Esophagus (tissue), 2 donors: ENCODE measurements at regions not wholly inside any gene's neighbourhood (a gene's known extent, or its start where the extent isn't known, plus 50 kb on each side); places are given as distances from the start of the nearest gene placed in this dataset.
A peak's percentile ranks its signal among the peaks of the same experiment; 100 is the strongest.

ENCODE experiments used
- H3K27ac ChIP-seq, 2 donors: one replicate each; pipeline ENCODE4 v1.5.1; 2013; ENCODE audit warnings: low read depth in 2 of 2, mild to moderate bottlenecking in 2 of 2, inconsistent platforms in 1 of 2, low read length in 1 of 2, moderate library complexity in 1 of 2
- H3K27me3 ChIP-seq, 2 donors: one replicate each; pipeline ENCODE4 v1.6.1; 2013; ENCODE audit warnings: low read length in 2 of 2, control low read depth in 1 of 2, mild to moderate bottlenecking in 1 of 2; ENCODE audit not compliant: insufficient read depth in 2 of 2, control insufficient read depth in 1 of 2
- H3K36me3 ChIP-seq, 2 donors: one replicate each; pipeline ENCODE4 v1.6.1; 2013; ENCODE audit warnings: low read length in 1 of 2; ENCODE audit not compliant: control insufficient read depth in 2 of 2, insufficient read depth in 2 of 2
- H3K4me1 ChIP-seq, 2 donors: one replicate each; pipeline ENCODE4 v1.6.1; 2013; ENCODE audit warnings: low read length in 1 of 2; ENCODE audit not compliant: control insufficient read depth in 2 of 2, insufficient read depth in 2 of 2
- H3K4me3 ChIP-seq, 2 donors: one replicate each; pipeline ENCODE4 v1.5.1; 2013; ENCODE audit warnings: low read length in 2 of 2, mild to moderate bottlenecking in 2 of 2, low read depth in 1 of 2, moderate library complexity in 1 of 2
- H3K9me3 ChIP-seq, 2 donors: one replicate each; pipeline ENCODE4 v1.6.1; 2013; ENCODE audit warnings: mild to moderate bottlenecking in 2 of 2, low read depth in 1 of 2, low read length in 1 of 2, moderate library complexity in 1 of 2; ENCODE audit not compliant: control insufficient read depth in 2 of 2, insufficient read depth in 1 of 2
- WGBS, 2 donors: extraction: QIAGEN DNeasy Blood & Tissue Kit; methylation state at CpG; one replicate each; pipeline ENCODE4 v1.1.7; 2013; 5-methylcytosine and 5-hydroxymethylcytosine counted together
- donor health status: healthy with polysubstance abuse.
- donor health status: Bipolar disorder and iron deficiency.

DNA sequence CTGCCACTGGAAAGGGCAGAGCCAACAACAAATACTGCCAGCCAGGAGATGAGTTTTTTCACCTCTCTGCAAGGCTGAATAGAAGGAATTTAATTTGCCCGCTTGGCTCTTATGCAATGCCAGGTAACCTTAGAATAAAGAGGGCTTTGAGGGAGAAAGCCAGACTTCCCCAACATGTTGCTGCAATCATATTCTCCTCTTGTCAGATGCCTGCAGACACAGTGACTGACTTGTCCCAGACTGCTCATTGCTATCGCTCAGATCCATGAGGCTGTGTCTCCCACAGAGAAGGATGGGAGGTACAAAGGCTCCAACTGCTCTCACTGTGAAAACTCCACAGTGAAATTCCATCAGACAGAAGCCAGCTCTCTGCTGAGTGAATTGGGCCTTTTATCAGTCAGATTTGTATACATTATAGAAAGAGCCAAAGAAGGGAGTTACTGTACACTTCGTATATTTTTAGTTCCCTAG lies 517.0 kb upstream of the ID4 start:
- H3K36me3 ChIP-seq = no peaks in the 10 kb centered on the region
- no peak overlapping the region for H3K4me3 ChIP-seq
- peak overlapping the region in 1 of 2 donors; percentile 51 for H3K27ac ChIP-seq
- H3K9me3 ChIP-seq = no peaks in the 10 kb centered on the region
- H3K27me3 ChIP-seq = no peaks in the 10 kb centered on the region
- no peaks in the 10 kb centered on the region for H3K4me1 ChIP-seq
- WGBS, 2 donors = 32 to 36% methylated on average over 3 of the region's 3 CpGs

DNA sequence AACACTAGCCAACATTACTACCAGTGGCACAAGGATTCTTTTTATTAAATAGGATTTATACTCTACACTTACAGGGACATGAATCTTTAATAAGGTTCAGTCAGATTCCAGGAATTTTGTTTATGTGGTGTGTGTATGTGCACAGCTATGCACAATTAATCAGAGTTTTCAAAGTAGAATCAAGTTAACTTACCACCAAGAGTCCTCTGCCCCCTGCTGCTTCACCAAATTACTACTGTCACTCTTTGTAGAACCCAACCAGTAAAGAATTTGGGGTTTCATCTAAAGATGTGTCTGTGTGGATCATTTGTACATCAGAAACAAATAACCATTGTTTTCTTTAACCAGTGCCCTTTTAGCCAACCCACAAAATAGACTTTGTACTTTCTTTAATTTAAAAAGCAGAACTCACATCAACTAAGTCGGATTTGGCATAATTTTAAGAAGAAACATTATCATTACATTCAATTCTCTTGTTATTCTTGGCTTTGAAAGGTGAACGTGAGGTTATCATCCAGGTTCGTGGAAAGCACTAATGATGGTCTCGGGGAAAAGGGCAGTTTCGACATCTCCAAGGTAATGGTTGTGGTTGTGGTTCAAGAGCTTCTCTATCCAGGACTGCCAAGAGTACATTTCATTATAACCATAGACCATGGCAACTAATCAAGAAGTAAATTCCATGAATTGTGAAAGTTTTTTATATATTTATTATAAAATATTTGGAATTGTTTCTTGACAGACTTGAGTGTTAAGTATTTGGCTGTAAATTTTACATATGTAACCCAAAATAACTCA lies 514.3 kb upstream of the ID4 start:
- H3K36me3 ChIP-seq = no peaks in the 10 kb centered on the region
- no peaks in the 10 kb centered on the region for H3K4me1 ChIP-seq
- H3K27me3 ChIP-seq = no peaks in the 10 kb centered on the region
- H3K9me3 ChIP-seq = no peaks in the 10 kb centered on the region
- H3K4me3 ChIP-seq = no peak overlapping the region
- no peak overlapping the region for H3K27ac ChIP-seq
- 80 to 82% methylated on average over 5 of the region's 5 CpGs for WGBS, 2 donors

DNA sequence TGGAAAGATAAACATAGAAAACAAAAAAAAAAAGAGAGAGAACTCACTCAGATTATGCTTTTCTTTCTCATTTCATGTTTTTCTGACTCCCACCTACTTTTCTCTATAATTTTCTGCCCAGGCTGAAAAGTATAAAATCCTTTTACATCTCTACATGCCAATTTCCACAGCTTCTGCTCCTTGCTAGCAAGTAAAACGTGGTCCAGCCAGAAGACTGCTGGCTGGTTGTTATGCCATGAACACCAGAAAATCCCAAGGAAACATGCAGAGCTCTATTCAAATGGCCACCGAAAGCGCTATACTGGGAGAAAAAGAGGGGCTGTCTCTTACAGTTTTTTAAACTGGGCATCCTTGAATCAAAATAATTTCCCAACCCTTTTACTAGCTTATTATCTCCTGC lies 512.8 kb upstream of the ID4 start:
- no peaks in the 10 kb centered on the region for H3K36me3 ChIP-seq
- WGBS, 2 donors = 76 to 81% methylated on average over 3 of the region's 3 CpGs

DNA sequence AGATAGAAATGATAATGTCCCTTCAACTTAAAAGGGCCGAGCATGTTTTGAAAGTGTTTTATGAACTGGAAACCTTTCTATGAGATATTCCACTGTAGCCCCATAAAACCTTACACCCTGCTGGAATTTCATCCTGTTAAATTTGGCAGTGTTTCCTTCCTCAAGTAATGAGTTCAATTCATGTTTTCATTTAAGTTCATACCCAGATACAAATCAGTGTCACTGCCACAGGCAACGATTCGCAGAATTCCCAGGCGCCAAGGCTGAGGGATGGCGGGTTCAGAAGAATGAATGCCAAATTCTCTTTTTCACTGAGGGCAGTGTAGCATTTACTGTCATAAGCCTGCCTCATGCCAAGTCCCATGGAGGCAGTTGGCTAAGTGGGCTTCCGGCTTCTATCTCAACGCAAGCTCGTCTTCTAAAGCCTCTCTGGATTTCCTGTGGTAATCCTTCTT lies 511.8 kb upstream of the ID4 start:
- Histone ChIP-seq H3K36me3 (no peaks in the 10 kb centered on the region), H3K27me3 (no peaks in the 10 kb centered on the region), H3K9me3 (no peaks in the 10 kb centered on the region), H3K4me3 (no peak overlapping the region), H3K27ac (no peak overlapping the region), H3K4me1 (no peaks in the 10 kb centered on the region)
- WGBS, 2 donors = 60 to 67% methylated on average over 8 of the region's 8 CpGs

More for the DNA sequence above, 512.8 kb upstream of the ID4 start:
- Histone ChIP-seq H3K27me3 (no peaks in the 10 kb centered on the region), H3K4me3 (no peak overlapping the region), H3K27ac (peak overlapping the region in 1 of 2 donors; percentile 30), H3K4me1 (no peaks in the 10 kb centered on the region), H3K9me3 (no peaks in the 10 kb centered on the region)

DNA sequence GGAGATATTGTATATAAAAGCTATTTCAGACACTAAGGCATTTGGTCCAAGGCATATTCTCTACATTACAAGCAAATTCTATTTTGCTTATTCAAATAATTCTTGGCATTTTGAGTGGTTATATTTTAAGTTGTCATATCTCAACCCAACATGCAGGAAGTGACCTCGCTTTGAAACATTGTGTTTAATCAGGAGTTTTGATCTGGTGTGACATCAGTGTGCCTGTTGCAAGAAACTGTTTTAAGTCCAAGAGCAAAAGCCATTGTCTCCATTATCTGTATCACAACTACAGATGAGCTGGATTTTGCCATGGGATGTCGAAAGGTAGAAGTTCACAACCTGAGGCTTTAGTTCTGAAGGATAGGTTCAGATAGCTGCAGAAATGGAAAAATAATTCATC lies 509.9 kb upstream of the ID4 start:
- H3K27me3 ChIP-seq = no peaks in the 10 kb centered on the region
- WGBS, 2 donors = 71 to 73% methylated on average over 2 of the region's 2 CpGs
- H3K4me3 ChIP-seq = no peak overlapping the region
- H3K4me1 ChIP-seq = no peaks in the 10 kb centered on the region
- no peaks in the 10 kb centered on the region for H3K36me3 ChIP-seq
- H3K9me3 ChIP-seq = no peaks in the 10 kb centered on the region
- H3K27ac ChIP-seq = peak overlapping the region in 1 of 2 donors; percentile 21

DNA sequence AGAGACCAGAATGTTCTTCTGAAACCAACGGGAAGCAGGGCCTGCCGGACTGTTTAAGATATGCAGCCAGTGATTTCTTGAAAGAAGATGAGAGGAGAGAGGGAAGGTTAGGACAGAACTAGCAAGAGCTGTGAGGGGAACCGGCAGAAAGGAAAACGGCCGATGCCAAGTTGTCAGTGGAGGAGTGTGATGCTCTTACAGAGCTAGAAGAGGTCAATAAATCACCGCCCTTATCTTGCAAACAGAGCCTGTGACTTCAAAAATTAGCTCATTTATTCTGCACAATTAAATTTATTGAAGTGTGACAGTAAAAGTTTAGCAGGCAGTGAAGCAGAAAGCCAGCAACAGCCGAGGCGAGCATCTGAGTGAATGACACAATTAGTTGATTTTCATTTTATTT lies 509.5 kb upstream of the ID4 start:
- Histone ChIP-seq H3K27me3 (no peaks in the 10 kb centered on the region), H3K9me3 (no peaks in the 10 kb centered on the region), H3K4me3 (no peak overlapping the region), H3K36me3 (no peaks in the 10 kb centered on the region), H3K4me1 (no peaks in the 10 kb centered on the region), H3K27ac (peak overlapping the region in 1 of 2 donors; percentile 21)
- 28 to 30% methylated on average over 8 of the region's 8 CpGs for WGBS, 2 donors

DNA sequence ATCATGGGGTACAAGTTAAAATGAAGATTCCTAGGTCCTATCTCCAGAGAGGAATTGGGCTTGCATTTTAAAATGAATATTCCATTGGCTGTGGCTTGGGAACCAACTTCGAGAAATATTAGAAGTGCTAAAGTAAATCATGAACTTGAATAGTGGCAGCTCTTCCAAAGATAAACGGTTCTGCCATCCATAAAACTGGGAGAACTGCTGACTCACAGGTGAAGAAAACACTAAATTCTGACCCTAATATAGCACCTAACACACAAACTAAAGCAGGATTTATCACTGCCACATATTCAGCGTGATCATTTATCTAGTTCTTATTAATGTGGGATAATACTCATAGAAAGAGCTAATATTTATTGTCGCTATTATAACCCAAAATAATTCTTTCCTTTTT lies 508.1 kb upstream of the ID4 start:
- Histone ChIP-seq H3K27me3 (no peaks in the 10 kb centered on the region), H3K27ac (no peak overlapping the region), H3K36me3 (no peaks in the 10 kb centered on the region), H3K4me3 (no peak overlapping the region), H3K9me3 (no peaks in the 10 kb centered on the region), H3K4me1 (no peaks in the 10 kb centered on the region)
- WGBS, 2 donors = 77 to 82% methylated on average over 4 of the region's 4 CpGs

DNA sequence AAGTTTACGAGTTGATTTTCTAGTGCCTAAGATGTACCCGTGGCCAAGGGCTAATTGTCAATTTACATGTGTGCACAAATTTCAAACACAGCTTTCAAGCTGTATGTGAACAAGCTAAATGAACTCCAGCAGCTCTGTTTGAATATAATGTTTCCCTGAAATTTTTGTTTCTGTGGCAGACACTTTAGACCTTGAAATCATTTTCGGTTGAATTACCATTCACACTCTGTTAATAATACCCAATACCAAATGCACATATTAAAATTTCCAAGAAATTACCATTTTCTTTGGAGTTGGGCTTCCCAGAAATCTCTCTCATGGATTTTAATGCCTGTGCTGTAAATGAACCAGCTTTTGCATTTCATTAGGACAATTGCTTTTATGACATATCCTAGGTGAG lies 506.1 kb upstream of the ID4 start:
- Histone ChIP-seq H3K27me3 (no peaks in the 10 kb centered on the region), H3K4me1 (no peaks in the 10 kb centered on the region)
- WGBS, 2 donors = 80 to 86% methylated on average over 3 of the region's 3 CpGs

DNA sequence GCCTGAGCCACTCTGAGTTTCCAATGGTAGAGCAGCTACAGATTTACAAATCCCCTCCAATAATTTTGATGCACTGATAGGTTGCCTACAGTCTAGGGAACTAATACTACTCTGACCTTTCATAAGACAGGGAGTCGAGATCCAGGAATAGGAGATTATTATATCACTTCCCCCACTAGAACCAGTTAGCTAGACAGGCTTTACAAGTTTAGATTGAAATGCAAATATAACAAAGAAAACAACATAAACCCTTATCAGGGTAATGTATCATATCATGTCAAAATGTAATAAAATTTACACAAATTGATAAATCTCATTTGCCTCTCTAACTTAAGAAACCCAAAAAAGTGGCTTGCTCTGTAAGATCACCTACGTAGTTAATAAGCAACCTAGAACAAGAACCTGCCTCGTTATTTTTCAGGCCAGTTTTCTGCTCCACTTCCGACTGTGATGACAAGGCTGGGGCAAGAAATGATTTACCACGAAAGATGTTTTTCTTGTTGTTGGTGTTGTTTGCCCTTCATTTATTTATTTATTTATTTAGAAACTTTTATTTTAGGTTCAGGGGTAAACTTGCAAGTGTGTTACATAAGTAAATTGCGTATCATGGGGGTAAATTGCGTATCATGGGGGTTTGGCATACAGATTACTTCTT lies 504.2 kb upstream of the ID4 start:
- Histone ChIP-seq H3K4me1 (no peaks in the 10 kb centered on the region), H3K27me3 (no peaks in the 10 kb centered on the region), H3K4me3 (no peak overlapping the region), H3K36me3 (no peaks in the 10 kb centered on the region), H3K27ac (no peak overlapping the region), H3K9me3 (no peaks in the 10 kb centered on the region)
- WGBS, 2 donors = 69 to 90% methylated on average over 7 of the region's 7 CpGs

More for the DNA sequence above, 506.1 kb upstream of the ID4 start:
- Histone ChIP-seq H3K36me3 (no peaks in the 10 kb centered on the region), H3K4me3 (no peak overlapping the region), H3K27ac (no peak overlapping the region), H3K9me3 (no peaks in the 10 kb centered on the region)
